H1 (cell line): ENCODE measurements at regions not wholly inside any gene's neighbourhood (a gene's known extent, or its start where the extent isn't known, plus 50 kb on each side); places are given as distances from the start of the nearest gene placed in this dataset.
A peak's percentile ranks its signal among the peaks of the same experiment; 100 is the strongest.

Experiments
- CTCF ChIA-PET: fragments of 300-600 bp; sonication (Branson Sonifier 250); formaldehyde crosslinking; loops from one replicate; lab custom pipeline; 2021; ENCODE audit not compliant: partially characterized antibody; lab: Charles Lee
- POLR2A ChIA-PET: fragments of 300-600 bp; sonication (Branson Sonifier 250); formaldehyde crosslinking; loops from one replicate; lab custom pipeline; 2021; ENCODE audit warnings: inconsistent platforms; ENCODE audit not compliant: partially characterized antibody; lab: Charles Lee
- DNase-seq, 2 experiments: peaks; one replicate each; pipeline versions ENCODE4 v3.0.0 to v3.0.0-alpha.2; 2010 to 2022; ENCODE audit warnings: low spot score in 2 of 2, low read depth in 1 of 2, mixed read lengths in 1 of 2
- FAIRE-seq: peaks from 2 replicates; lab custom pipeline; 2011; peaks lifted over from hg19 to GRCh38; lab: Jason Lieb, UNC
- H2AFZ ChIP-seq: 2 replicates; pipeline ENCODE4 v1.8.1; 2012; ENCODE audit warnings: low read length, inconsistent platforms
- H2AK5ac ChIP-seq: 2 replicates; pipeline ENCODE4 v1.6.1; 2013; ENCODE audit warnings: low read depth, low read length
- H2BK120ac ChIP-seq: replicated peaks from 2 replicates; pipeline ENCODE3; 2013; ENCODE audit warnings: low read depth, low read length, inconsistent platforms
- H2BK12ac ChIP-seq: 2 replicates; pipeline ENCODE4 v1.6.1; 2013; ENCODE audit warnings: low read depth, low read length
- H2BK15ac ChIP-seq: 2 replicates; pipeline ENCODE4 v1.6.1; 2013; ENCODE audit warnings: low read length
- H2BK20ac ChIP-seq: 2 replicates; pipeline ENCODE4 v1.6.1; 2013; ENCODE audit warnings: low read length
- H2BK5ac ChIP-seq: 2 replicates; pipeline ENCODE4 v1.6.1; 2013; ENCODE audit warnings: low read depth, low read length
- H3K14ac ChIP-seq: 2 replicates; pipeline ENCODE4 v1.6.1; 2013; ENCODE audit warnings: inconsistent platforms; ENCODE audit not compliant: insufficient read length
- H3K18ac ChIP-seq: 2 replicates; pipeline ENCODE4 v1.6.1; 2013; ENCODE audit warnings: low read length; ENCODE audit errors: extremely low read depth
- H3K23ac ChIP-seq: 2 replicates; pipeline ENCODE4 v1.6.1; 2013; ENCODE audit warnings: inconsistent platforms; ENCODE audit not compliant: insufficient read length
- H3K23me2 ChIP-seq: 2 replicates; pipeline ENCODE4 v1.6.1; 2013; ENCODE audit warnings: low read depth, low read length
- H3K27ac ChIP-seq: 2 replicates; pipeline ENCODE4 v1.6.1; 2011; ENCODE audit warnings: low read depth, low read length, inconsistent platforms
- H3K27me3 ChIP-seq, 4 experiments: replicated peaks in 1 of 4; 1 replicate in 1 of 4; 2 replicates in 3 of 4; pipeline versions ENCODE4 v1.6.1 to v1.8.1; 2011 to 2013; ENCODE audit warnings: low read length in 3 of 4, mild to moderate bottlenecking in 3 of 4, inconsistent platforms in 2 of 4, mixed read lengths in 2 of 4, moderate library complexity in 1 of 4; ENCODE audit not compliant: control insufficient read depth in 3 of 4, insufficient read depth in 3 of 4; ENCODE audit errors: extremely low read depth in 1 of 4
- H3K36me3 ChIP-seq, 4 experiments: 2 replicates each; pipeline versions ENCODE4 v1.6.1 to v1.8.1; 2011 to 2013; ENCODE audit warnings: mild to moderate bottlenecking in 4 of 4, low read length in 3 of 4, moderate library complexity in 2 of 4, control low read depth in 1 of 4, inconsistent platforms in 1 of 4; ENCODE audit not compliant: insufficient read depth in 4 of 4, control insufficient read depth in 2 of 4
- H3K4ac ChIP-seq: replicated peaks from 2 replicates; pipeline ENCODE3; 2013; ENCODE audit warnings: low read length, low read depth, mixed read lengths, inconsistent platforms; ENCODE audit not compliant: insufficient read length
- H3K4me1 ChIP-seq, 4 experiments: replicated peaks in 1 of 4; 1 replicate in 1 of 4; 2 replicates in 3 of 4; pipeline versions ENCODE4 v1.6.1 to v1.8.1; 2011 to 2013; ENCODE audit warnings: low read length in 3 of 4, inconsistent platforms in 2 of 4, mixed read lengths in 1 of 4; ENCODE audit not compliant: insufficient read depth in 4 of 4, control insufficient read depth in 3 of 4
- H3K4me2 ChIP-seq, 2 experiments: 2 replicates each; pipeline versions ENCODE4 v1.6.1 to v1.8.1; 2011 to 2013; ENCODE audit warnings: low read depth in 2 of 2, low read length in 2 of 2, control low read depth in 1 of 2, inconsistent platforms in 1 of 2, mild to moderate bottlenecking in 1 of 2; ENCODE audit not compliant: insufficient read depth in 1 of 2
- H3K4me3 ChIP-seq, 4 experiments: fragments of 200-600, 300-600 bp in 1 of 4; sonication (generic), shearing (Covaris generic), sonication (Bioruptor Twin) in 1 of 4; 2 replicates each; pipeline versions ENCODE4 v1.5.1 to v1.8.1; 2011 to 2016; ENCODE audit warnings: low read length in 4 of 4, low read depth in 3 of 4, control low read depth in 2 of 4, inconsistent platforms in 2 of 4, mild to moderate bottlenecking in 2 of 4, mixed read lengths in 1 of 4, moderate library complexity in 1 of 4; ENCODE audit not compliant: insufficient read depth in 2 of 4; ENCODE audit errors: extremely low read depth in 1 of 4
- H3K56ac ChIP-seq: replicated peaks from 2 replicates; pipeline ENCODE3; 2013; ENCODE audit warnings: low read depth, mild to moderate bottlenecking, mixed read lengths, low read length, inconsistent platforms; ENCODE audit not compliant: insufficient read length
- H3K79me1 ChIP-seq: 2 replicates; pipeline ENCODE4 v1.6.1; 2013; ENCODE audit warnings: low read depth, low read length, control low read depth
- H3K79me2 ChIP-seq, 2 experiments: 2 replicates each; pipeline versions ENCODE4 v1.6.1 to v1.8.1; 2012 to 2013; ENCODE audit warnings: low read length in 2 of 2, mild to moderate bottlenecking in 2 of 2, inconsistent platforms in 1 of 2; ENCODE audit not compliant: insufficient read depth in 2 of 2, control insufficient read depth in 1 of 2
- H3K9ac ChIP-seq, 4 experiments: replicated peaks in 1 of 4; 1 replicate in 1 of 4; 2 replicates in 3 of 4; pipeline versions ENCODE4 v1.6.1 to v1.8.1; 2011 to 2013; ENCODE audit warnings: low read depth in 3 of 4, low read length in 3 of 4, control low read depth in 2 of 4, mild to moderate bottlenecking in 2 of 4, moderate library complexity in 2 of 4, inconsistent platforms in 1 of 4; ENCODE audit errors: extremely low read depth in 1 of 4
- H3K9me3 ChIP-seq, 2 experiments: 2 replicates each; pipeline versions ENCODE4 v1.6.1 to v1.8.1; 2012 to 2013; ENCODE audit warnings: mild to moderate bottlenecking in 2 of 2, moderate library complexity in 2 of 2, control low read depth in 1 of 2, inconsistent platforms in 1 of 2, low read depth in 1 of 2, low read length in 1 of 2, mixed read lengths in 1 of 2; ENCODE audit not compliant: insufficient read depth in 2 of 2
- H4K20me1 ChIP-seq, 2 experiments: replicated peaks in 1 of 2; 2 replicates each; pipeline versions ENCODE3 to v1.8.1; 2011 to 2013; ENCODE audit warnings: inconsistent platforms in 2 of 2, low read length in 2 of 2, mild to moderate bottlenecking in 1 of 2; ENCODE audit not compliant: insufficient read depth in 2 of 2, control insufficient read depth in 1 of 2
- H4K5ac ChIP-seq: 2 replicates; pipeline ENCODE4 v1.6.1; 2013; ENCODE audit warnings: low read length, low read depth, mixed read lengths, inconsistent platforms; ENCODE audit not compliant: insufficient read length
- H4K8ac ChIP-seq: 2 replicates; pipeline ENCODE4 v1.8.0; 2013; ENCODE audit warnings: mild to moderate bottlenecking, moderate library complexity, low read length, inconsistent platforms; ENCODE audit not compliant: insufficient read depth; ENCODE audit errors: extremely low read depth
- H4K91ac ChIP-seq: replicated peaks from 2 replicates; pipeline ENCODE3; 2013; ENCODE audit warnings: low read length, mixed read lengths, inconsistent platforms; ENCODE audit not compliant: insufficient read length
- BRCA1 ChIP-seq: IDR thresholded peaks from 2 replicates; pipeline ENCODE4 v1.6.1; 2012; ENCODE audit warnings: low read depth, low read length, improper control_type of control experiment
- CHD1 ChIP-seq: IDR thresholded peaks from 2 replicates; pipeline ENCODE4 v1.6.1; 2012; ENCODE audit warnings: low read depth, low read length, improper control_type of control experiment
- CHD2 ChIP-seq: IDR thresholded peaks from 2 replicates; pipeline ENCODE4 v1.6.1; 2012; ENCODE audit warnings: low read length, improper control_type of control experiment
- JUN ChIP-seq: IDR thresholded peaks from 2 replicates; pipeline ENCODE4 v1.6.1; 2011; ENCODE audit warnings: low read depth, mild to moderate bottlenecking, improper control_type of control experiment, low read length
- SP4 ChIP-seq: IDR thresholded peaks from 2 replicates; pipeline ENCODE4 v1.6.1; 2012; ENCODE audit warnings: low read length, inconsistent platforms
- TAF1 ChIP-seq: IDR thresholded peaks from 2 replicates; pipeline ENCODE4 v1.6.1; 2011; ENCODE audit warnings: mild to moderate bottlenecking, low read depth, low read length
- TCF12 ChIP-seq: IDR thresholded peaks from 2 replicates; pipeline ENCODE4 v1.6.1; 2011; ENCODE audit warnings: low read depth, mild to moderate bottlenecking, low read length
- WGBS, 2 experiments: shearing (Covaris generic) in 1 of 2; methylation state at CpG; one replicate each; pipeline versions ENCODE4 v1.1.6 to v1.1.7; 2013 to 2015; ENCODE audit warnings: low lambda C conversion rate in 2 of 2, mixed read lengths in 2 of 2, inconsistent platforms in 1 of 2, low coverage in 1 of 2, missing lambda C conversion rate in 1 of 2; ENCODE audit not compliant: insufficient replicate concordance in 2 of 2, insufficient coverage in 1 of 2, insufficient read length in 1 of 2; ENCODE audit errors: extremely low coverage in 1 of 2, missing lambda C conversion rate in 1 of 2; 5-methylcytosine and 5-hydroxymethylcytosine counted together
- TF ChIP-seq, protein P1 (sequence below): IDR thresholded peaks from 2 replicates; pipeline ENCODE4 v1.6.1; 2012; ENCODE audit warnings: inconsistent platforms
- TF ChIP-seq, protein P2 (sequence below), 3 experiments: IDR thresholded peaks; 1 replicate in 2 of 3; 2 replicates in 1 of 3; pipeline versions ENCODE4 v1.5.1 to v1.6.1; 2011; ENCODE audit warnings: low read length in 3 of 3, mild to moderate bottlenecking in 3 of 3, inconsistent platforms in 2 of 3, low read depth in 1 of 3, moderate library complexity in 1 of 3; ENCODE audit not compliant: insufficient read depth in 1 of 3; ENCODE audit errors: control extremely low read depth in 1 of 3
- TF ChIP-seq, protein P3 (sequence below): IDR thresholded peaks from 2 replicates; pipeline ENCODE4 v1.6.1; 2012; ENCODE audit warnings: low read length, inconsistent platforms

DNA sequence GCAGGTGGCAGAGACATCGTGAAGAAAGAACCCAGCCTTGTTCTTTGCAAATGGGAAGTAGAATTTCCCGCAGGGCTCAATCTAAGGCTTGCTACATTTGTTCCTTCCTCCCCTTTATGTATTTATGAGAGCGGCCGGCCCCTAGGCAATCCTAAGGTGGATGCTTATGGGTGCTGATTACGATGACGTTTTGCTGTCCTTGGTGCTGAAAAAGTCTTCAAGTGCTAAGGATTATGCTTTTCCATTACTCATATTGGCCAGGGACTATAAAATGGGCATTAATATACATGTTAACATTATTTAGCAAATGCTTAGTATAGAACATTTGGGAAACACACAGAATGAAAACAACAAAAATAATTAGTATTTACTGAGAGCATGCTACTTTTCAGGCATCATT lies 313.3 kb upstream of the XYLT1 start:
- no peak overlapping the region for H4K91ac ChIP-seq
- no peak overlapping the region for H4K8ac ChIP-seq
- H2BK12ac ChIP-seq, result no peak overlapping the region
- H3K18ac ChIP-seq, result no peak overlapping the region
- H3K36me3 ChIP-seq, result no peaks in the 10 kb centered on the region
- H2BK15ac ChIP-seq, result no peak overlapping the region
- WGBS, 2 experiments, result 55% methylated on average over 6 of the region's 6 CpGs; no CpG with 5 or more reads in 1 of the 2 experiments
- H2BK20ac ChIP-seq, result no peak overlapping the region
- no peaks in the 10 kb centered on the region for H3K23me2 ChIP-seq
- H3K79me1 ChIP-seq, result no peaks in the 10 kb centered on the region
- H2AK5ac ChIP-seq, result no peak overlapping the region
- H4K20me1 ChIP-seq, result no peaks in the 10 kb centered on the region
- no peak overlapping the region for H3K56ac ChIP-seq
- no peak overlapping the region for H3K4me3 ChIP-seq
- no peak overlapping the region for H2BK120ac ChIP-seq
- POLR2A ChIA-PET, result no interaction called here
- no peak for FAIRE-seq
- CTCF ChIA-PET, result interaction anchor here (1.2 to 1.4 kb wide), 2 partner anchors 10 to 13 kb away, joined by 3 to 4 read pairs; no protein-coding TSS in a partner anchor
- no peaks in the 10 kb centered on the region for H3K27me3 ChIP-seq
- H3K9ac ChIP-seq, result no peak overlapping the region
- H4K5ac ChIP-seq, result no peak overlapping the region
- no peak overlapping the region for H3K4ac ChIP-seq
- H3K23ac ChIP-seq, result no peak overlapping the region
- H2AFZ ChIP-seq, result no peak overlapping the region
- no peak overlapping the region for H3K14ac ChIP-seq
- no peak overlapping the region for H3K27ac ChIP-seq
- no peaks in the 10 kb centered on the region for H3K9me3 ChIP-seq
- no peaks in the 10 kb centered on the region for H3K4me1 ChIP-seq
- no peaks in the 10 kb centered on the region for H3K79me2 ChIP-seq
- no peak overlapping the region for H2BK5ac ChIP-seq
- no peak overlapping the region for H3K4me2 ChIP-seq
- DNase-seq, result no peak
- TF ChIP-seq TAF1 (no peak), TCF12 (no peak), SP4 (no peak), BRCA1 (no peak), CHD1 (no peak), JUN (no peak), CHD2 (no peak)
- TF ChIP-seq, protein P1, sequence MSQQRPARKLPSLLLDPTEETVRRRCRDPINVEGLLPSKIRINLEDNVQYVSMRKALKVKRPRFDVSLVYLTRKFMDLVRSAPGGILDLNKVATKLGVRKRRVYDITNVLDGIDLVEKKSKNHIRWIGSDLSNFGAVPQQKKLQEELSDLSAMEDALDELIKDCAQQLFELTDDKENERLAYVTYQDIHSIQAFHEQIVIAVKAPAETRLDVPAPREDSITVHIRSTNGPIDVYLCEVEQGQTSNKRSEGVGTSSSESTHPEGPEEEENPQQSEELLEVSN, result no peak
- TF ChIP-seq, protein P2, sequence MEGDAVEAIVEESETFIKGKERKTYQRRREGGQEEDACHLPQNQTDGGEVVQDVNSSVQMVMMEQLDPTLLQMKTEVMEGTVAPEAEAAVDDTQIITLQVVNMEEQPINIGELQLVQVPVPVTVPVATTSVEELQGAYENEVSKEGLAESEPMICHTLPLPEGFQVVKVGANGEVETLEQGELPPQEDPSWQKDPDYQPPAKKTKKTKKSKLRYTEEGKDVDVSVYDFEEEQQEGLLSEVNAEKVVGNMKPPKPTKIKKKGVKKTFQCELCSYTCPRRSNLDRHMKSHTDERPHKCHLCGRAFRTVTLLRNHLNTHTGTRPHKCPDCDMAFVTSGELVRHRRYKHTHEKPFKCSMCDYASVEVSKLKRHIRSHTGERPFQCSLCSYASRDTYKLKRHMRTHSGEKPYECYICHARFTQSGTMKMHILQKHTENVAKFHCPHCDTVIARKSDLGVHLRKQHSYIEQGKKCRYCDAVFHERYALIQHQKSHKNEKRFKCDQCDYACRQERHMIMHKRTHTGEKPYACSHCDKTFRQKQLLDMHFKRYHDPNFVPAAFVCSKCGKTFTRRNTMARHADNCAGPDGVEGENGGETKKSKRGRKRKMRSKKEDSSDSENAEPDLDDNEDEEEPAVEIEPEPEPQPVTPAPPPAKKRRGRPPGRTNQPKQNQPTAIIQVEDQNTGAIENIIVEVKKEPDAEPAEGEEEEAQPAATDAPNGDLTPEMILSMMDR (IDR thresholded peaks at IDR 0.05; ENCODE audit: control extremely low read depth in 1 of 3, insufficient read depth in 1 of 3, low read depth in 1 of 3, low read length in 3 of 3), result no peak
- TF ChIP-seq, protein P3, sequence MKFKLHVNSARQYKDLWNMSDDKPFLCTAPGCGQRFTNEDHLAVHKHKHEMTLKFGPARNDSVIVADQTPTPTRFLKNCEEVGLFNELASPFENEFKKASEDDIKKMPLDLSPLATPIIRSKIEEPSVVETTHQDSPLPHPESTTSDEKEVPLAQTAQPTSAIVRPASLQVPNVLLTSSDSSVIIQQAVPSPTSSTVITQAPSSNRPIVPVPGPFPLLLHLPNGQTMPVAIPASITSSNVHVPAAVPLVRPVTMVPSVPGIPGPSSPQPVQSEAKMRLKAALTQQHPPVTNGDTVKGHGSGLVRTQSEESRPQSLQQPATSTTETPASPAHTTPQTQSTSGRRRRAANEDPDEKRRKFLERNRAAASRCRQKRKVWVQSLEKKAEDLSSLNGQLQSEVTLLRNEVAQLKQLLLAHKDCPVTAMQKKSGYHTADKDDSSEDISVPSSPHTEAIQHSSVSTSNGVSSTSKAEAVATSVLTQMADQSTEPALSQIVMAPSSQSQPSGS, result peak; percentile 80; the same call in 1 of the 2 replicates
